ELR (cell line): ENCODE measurements at regions not wholly inside any gene's neighbourhood (a gene's known extent, or its start where the extent isn't known, plus 50 kb on each side); places are given as distances from the start of the nearest gene placed in this dataset.
A peak's percentile ranks its signal among the peaks of the same experiment; 100 is the strongest.
"Not testable (repeated sequence)": the region's sequence is repeated elsewhere in the genome, so short reads cannot be mapped to it uniquely, and the experiment has no call there.

Experiments used
- DNase-seq: peaks from one replicate; pipeline ENCODE4 v3.0.0-alpha.2; 2015; ENCODE audit warnings: low read depth

DNA sequence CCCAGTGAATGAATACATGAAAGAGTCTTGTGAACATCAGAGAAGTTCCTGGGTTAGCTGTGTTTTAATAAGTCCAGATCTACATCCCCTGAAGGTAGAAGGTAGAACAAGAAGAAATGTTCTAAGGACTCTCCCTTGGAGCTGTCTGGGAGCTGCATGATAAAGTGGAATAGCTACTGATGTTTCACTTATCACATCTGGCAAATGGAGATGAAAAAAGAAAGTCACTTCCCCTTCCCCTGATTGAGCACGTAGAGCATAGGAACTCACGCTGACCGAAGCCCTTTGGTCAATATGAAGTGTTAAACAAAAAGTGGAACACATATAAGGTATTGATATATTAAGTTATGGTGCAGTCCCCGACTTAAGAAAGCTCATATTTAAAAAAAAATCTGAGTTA lies 53.2 kb upstream of the PARP1 start:
- DNase-seq, result no peak

DNA sequence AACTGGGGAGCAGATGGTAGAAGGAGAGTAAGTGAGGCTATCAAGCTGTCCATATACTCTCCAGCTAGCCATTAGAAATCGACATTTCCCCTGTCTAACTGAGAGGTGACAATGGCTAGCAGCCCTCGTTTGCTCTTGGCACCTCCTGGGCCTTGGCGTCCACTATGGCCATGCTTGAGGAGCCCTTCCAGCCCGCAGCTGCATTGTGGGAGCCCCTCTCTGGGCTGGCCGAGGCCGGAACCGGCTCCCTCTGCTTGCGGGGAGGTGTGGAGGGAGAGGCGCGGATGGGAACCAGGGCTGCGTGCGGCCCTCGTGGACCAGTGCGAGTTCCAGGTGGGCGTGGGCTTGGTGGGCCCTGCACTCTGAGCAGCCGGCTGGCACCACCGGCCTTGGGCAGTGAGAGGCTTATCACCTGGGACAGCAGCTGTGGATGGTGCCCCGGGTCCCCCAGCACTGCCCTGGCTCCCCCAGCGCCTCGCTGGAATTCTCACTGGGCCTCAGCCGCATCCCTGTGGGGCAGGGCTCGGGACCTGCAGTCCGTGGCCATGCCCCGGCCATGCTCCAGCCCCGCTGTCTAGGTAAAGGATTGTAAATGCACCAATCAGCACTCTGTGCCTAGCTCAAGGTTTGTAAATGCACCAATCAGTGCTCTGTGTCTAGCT lies 56.2 kb upstream of the PARP1 start:
- no peak for DNase-seq

DNA sequence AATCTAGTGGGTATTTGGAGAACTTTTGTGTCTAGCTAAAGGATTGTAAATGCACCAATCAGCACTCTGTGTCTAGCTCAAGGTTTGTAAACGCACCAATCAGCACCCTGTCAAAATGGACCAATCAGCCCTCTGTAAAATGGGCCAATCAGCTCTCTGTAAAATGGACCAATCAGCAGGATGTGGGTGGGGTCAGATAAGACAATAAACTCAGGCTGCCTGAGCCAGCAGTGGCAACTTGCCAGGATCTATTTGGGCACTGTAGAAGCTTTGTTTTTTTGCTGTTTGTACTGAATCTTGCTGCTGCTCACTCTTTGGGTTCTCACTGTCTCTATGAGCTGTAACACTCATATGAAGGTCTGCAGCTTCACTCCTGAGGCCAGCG lies 56.7 kb upstream of the PARP1 start:
- not testable (repeated sequence) for DNase-seq

DNA sequence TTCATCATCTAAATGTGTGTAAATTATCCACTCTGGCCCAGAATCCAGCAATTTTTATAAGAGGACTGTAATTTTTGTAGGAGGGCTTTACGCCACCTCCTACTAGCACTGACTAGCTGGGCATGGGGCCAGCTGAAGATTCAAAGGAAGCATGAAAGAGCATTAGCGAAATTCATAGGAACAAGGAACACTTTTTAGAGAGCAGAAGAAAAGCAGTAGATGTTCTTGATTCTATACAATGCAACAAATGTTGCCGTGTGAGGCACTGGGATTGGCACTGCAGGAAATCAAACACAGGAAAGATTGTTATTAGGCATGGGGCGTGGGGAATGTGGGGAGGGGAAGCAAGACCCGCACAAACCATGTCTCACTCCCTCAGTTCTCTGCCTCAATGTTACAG lies 58.4 kb upstream of the PARP1 start:
- DNase-seq, result no peak

DNA sequence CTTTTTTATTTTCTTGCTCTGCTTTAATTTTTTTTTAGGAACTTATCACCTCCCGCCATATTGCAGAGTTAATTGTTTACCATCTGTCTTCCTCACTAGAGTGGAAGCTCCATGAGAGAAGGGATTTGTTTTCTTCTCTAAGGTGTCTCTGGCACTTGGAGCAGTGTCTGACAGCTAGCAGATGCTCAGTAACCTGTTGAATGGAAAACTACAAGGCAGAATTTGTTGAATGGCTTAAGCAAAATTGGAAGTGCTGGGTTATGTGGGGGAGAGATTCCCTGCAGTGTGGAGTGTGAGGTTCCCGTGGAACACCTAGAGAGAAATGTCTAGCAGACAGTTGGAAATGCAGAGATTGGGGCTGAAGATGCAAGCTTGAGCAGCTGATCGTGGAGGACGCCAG lies 59.5 kb upstream of the PARP1 start:
- no peak for DNase-seq

DNA sequence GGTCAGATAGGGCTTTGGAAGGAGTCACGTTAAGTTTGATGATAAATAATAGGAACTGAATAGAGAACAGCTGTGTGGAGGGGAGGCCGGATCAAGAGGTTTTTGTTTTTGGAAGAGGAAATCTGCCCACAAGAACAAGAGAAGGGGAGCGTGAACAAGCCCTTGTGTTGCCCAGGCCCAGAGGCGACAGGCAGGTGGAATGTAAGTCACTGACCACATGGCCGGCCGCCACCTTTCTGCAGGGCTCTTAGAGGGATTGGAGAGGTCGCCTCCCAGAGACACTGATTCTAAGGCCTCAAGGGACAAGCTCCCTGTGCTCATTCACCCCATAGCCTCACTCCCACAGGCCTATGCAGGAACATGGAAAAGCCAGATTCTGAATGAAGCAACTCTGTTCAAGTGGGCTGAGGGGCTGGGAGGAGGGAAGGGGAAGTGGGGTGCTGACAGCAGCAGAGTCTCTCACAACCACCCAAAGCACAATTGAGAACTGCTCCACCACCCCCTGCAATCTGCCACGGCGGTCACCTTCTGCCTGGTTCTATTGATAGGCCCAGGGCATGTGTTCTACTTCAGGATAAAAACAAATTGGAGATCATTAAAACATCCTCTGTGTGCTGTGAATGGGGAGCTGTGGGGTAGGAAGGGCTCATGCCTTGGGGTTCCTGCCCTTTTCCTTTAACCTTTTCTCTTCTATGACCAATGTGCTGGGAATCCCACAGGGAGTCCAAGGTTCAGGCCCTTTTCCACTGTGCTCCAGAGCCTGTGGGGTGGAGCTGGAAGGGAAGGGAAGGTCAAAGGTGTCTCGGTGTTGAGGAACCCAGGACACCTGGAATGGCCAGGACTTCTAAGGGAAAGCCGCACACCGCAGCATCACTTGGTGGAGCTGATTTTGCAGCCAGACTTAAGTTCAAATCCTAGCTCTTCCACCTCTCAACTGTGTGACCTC lies 63.3 kb upstream of the PARP1 start:
- DNase-seq, result no peak

DNA sequence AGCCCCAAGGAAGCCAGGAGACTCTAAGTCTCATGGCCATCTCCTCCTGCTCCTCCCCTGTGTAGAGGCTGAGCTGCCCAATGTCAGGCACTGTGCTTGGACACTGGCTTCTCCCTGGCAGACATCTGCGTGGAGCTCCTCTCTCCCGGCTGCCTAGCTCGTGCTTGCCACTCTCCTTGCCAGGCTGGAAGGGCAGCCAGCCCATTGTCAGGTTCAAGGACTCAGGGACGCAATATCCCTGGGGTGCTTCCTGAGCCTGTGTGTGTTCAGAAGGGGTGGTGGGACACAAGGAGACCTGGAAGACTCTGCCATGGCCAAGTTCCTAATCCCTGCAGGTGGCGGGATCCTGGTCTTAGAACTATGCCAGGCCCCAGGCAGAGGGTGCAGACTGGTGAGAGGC lies 65.4 kb upstream of the PARP1 start:
- no peak for DNase-seq

DNA sequence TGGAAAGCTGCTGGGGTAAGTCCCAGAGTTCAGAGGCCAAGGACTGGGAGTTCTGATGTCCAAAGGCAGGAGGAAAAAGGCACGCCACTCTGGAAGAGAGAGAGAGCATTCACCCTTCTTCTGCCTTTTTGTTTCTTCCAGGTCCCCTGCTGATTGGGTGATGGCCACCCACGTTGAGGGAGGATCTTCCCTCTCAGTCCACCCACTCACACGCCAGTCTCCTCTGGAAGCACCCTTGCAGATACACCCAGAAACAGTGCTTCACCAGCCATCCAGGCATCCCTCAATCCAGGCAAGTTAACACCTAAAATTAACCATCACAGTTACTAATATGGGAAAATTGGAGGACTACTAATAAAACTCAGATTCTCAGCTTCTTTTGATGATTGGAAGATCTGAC lies 66.1 kb upstream of the PARP1 start:
- no peak for DNase-seq

DNA sequence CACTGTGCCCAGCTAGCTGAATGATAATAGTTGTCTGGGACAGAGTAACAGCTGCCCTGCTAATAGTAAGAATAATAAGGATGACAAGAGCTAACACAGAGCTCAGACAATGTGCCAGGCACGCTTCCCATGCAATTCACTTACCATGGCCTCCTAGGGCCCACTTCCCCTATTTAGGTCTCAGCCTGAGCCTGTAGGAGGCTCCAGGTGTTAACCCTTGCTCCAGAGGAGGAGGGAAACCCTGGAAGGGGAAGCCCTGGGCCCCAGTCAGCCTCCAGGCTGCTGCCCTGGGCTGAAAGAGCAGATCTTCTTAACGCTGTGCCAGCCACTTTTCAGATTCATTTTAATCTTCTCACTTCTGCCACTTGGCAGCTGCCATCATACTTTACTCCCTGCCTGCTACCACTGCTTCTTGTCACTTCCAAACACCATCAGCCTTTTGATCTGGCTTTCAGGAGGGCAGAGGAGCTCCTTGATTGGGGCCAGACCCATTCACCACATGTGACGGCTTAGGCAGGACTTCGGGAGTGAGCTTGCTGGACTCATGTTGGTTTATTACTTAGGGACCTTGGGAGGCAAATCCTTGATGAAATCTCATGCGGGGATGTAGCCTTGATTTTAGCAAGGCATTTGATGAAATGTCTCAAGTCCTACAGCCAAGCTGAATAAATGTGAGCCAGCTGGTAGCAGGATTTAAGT lies 66.7 kb upstream of the PARP1 start:
- no peak for DNase-seq

DNA sequence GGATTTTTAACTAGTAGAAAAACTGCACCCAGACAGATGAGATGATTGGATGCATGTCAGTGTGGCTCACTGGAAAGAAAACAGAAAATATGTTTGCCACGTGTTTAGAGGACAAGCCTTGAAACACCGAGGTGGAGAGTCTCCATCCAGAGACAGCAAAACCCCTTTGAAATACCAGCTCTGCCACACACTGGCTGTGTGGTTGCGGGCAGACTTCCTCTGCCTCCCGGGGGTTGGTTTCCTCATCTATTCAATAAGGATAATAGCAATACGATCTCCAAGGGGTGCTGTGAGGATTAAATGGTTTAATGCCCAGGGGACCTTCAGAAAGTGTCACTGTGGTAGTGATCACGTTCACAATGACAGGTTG lies 67.2 kb upstream of the PARP1 start:
- DNase-seq, result no peak

DNA sequence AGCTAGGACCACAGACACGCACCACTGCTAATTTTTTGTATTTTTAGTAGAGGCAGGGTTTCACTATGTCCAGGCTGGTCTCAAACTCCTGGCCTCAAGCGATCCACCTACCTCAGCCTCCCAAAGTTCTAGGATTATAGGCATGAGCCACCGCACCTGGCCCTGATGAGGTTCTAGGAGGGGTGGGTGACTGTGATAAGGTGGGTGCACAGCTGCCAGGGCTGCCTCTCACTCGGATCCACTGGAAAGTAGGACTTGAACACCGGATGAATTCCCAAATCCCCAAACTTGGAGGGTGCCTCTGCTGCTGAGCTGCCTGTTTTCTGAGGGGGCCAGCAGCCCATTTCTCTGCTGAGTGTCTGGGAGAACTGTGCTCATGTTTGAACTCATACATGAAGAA lies 68.2 kb upstream of the PARP1 start:
- DNase-seq, result no peak

DNA sequence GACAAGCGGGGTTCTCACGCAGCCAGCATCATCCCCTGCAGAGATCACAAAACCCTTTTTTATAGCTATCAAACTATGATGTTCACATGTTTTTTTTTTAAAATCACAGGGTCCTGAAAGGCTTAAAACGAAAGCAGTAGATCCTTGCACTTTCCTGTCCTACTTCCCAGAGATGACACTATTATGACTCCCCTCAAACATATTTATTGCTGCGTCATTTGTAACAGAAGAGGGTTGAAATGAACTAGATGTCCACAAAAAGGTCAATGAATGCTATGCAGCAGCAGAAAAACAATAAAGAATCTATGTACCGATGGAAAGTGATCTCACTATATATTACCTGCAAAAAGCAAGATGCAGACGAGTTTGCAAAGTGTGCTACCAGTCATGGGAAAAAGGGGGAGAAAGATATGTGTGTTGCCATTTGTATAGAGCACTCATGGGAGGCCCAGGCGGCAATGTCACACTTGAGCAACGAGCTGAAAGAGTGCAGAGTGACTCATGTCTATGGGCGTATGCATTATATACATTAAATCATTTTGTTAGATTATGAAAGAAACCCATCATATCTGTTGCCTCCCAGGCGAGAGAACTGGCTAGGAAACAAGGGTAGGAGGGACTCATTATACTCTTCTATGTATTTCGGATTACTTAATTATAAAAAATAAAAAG lies 68.9 kb upstream of the PARP1 start:
- peak; percentile 23 for DNase-seq

DNA sequence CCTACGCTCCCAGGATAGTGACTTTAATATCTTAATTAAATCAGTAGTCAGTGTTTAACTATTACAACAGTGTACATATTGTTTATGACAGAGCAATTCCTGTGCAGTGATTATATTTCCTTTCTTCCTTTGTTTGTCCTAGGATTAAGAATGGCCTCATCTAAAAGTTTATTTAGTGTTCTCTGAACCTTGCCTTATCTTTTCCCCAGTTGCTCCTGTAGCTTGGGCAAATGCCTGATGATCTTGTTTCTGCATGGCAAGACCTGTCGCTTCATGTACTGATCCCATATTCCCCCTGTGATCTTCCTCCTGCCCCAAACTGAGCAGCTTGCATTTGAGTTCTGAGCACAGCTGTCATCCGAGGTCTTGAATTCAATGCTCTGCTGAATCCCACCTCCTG lies 69.1 kb upstream of the STUM start:
- no peak for DNase-seq

DNA sequence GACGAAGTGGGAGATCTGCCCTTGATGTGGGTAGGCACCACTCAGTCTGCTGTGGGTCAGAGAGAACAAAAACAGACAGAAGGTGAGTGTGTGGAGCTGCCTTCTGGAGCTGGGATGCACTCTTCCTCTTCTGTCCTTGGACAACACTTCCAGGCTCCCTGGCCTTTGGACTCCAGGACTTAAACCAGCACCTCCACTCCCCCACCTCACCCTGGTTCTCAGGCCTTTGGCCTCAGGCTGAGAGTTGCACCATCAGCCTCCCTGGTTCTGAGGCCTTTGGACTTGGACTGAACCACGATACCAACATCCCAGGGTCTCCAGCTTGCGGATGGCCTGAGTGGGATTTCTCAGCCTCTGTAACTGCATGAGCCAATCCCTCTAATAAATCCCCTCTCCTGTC lies 68.1 kb upstream of the STUM start:
- DNase-seq, result no peak

DNA sequence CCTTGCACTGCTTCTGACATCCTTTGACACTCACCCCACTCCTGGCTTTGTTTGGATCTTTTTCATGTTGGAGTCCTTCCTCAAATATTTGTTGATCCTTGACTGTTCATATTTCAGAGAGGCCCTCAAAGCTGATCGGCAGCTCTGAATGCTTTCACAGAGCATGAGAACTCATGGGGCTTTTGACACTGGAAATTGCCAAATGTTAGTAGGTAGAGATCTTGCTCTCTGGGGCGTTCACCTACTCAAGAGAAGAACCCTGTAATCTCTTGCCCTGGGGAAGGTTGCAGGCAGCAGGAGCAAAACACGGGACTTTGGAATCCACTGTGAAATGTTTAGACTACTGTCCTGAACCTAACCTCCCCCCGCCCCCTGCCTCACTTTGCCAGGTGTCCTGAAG lies 67.4 kb upstream of the STUM start:
- no peak for DNase-seq

DNA sequence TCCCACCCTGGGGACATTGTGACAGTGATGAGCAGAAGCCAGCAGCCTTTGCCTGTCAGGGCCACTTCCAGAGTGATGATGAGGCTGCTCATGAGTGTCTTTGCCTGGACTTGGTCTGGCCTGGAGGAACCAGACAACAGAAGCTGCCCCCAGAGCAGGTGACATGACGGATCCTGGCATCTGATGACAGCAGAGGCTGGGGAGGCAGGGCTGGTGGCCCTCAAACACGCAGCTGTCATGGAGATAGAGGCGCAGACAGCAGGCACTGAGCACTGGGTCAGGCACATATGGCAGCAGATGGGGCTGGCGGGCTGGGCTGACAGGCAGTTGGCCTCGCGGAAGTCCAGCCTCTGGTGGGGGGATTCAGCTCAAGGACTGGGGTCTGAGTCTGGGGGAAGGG lies 66.4 kb upstream of the STUM start:
- no peak for DNase-seq

DNA sequence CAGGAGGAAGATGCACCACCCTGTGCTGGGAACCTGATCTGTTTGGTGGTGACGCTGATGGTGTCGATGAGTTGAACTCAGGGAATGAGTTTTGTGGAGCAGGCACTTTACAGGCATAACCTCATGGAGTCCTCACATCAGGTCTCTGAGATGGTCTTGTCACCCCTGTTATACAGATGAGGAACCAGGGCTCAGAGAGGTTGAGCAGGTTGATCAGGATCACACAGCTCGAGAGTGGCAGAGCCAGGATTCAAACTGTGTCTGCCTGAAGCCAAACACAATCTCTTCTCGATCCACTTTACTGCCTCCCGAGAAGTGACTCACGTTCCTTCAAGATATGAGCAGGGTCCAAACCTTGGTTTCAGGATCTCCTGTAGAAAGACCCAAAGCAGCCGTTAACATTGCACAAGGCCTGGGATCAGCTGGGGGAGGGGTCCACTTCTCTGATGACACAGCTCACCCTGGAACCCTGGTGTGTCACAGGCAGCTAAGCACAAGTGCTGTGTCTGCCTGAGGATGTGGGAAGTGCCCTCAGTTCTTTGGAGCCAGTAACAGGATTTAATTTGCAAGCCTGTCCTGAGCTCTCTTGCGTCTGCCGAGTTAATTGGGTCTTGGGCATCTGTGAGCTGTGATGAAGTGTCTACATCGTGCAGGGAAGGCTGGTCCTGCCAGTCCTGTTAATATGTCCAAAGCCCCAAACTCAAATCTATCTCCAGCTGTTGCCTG lies 65.4 kb upstream of the STUM start:
- DNase-seq, result peak; percentile 11

DNA sequence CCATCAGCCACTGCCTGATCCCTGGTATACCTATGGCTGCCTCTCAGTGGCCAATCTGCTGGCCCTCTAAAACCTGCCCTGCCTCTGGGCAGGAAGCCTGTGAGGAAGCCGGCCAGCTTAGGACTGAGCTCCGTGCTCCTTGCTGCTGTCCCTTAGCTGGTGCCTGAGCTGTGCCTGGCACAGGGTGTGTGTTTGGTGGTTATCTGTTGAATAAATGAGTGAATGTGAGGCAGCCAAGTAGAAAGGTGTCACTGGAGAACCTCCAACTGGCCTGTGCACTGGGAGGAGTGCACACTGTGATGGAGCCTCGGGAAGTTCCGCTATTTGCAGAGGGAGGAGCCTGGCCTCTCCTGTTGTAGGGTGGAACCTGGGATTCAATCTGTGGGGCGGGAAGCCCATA lies 63.4 kb upstream of the STUM start:
- no peak for DNase-seq

DNA sequence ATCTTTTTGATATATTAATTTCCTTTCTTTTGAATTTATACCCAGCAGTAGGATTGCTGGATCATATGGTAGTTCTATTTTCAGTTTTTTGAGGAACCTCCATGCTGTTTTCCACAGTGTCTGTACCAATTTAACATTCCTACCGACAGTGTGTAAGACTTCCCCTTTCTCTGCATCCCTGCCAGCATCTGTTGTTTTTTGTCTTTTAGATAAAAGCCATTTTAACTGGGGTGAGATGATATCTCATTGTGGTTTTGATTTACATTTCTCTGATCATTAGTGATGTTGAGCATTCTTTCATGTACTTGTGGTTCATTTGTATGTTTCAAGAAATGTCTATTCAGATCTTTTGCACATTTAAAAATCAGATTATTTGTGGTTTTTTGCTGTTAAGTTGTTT lies 62.4 kb upstream of the STUM start:
- no peak for DNase-seq

DNA sequence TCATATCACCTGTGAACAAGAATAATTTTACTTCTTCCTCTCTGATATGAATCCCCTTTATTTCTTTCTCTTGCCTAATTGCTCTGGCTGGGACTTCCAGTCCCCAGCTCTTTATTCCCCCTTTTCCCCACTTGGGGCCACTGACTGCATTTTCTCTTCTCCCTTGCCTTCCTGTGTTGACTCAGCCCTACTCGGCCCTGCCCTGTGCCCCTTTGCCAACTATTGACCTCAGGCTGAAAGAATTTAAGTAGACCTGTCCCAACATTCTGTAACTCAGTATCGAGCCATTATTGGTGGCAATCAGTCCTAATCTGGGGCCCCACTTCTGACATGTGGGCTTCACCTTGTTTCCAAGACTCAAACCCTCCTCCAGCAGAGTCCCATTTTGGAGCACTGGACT lies 60.6 kb upstream of the STUM start:
- DNase-seq, result peak; percentile 25

DNA sequence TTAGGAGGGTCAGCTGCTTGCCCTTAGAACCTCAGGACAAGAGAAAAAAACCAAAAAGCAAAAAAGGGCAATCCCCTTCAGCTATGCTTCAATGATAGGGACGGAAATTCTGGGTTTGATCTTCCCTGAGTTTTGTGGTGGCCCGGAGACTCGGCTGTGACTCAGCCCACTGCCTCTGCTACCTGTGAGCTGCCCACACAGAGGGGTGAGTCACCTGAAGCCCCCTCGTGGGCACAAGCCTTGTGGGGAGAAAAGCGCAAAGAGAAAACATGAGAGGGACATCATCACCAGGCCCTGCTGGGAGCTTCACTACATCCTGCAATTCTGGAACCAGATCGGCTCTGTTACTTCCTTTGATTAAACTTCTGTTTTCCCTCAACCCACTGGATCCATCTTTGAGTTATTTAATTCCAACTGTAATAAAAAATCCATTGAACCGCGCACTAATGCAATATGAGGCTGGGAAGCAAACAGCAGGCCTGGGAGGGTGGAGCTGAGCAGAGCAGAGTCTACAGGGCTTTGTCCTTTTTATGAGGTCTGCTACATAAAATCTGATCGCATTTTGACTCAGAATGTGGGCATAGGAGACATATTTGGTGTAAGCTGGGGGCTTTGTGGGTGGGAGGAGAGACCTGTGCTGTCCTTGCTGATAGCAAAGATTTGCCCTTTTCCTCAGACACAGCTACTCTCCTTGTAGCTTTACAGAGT lies 58.7 kb upstream of the STUM start:
- no peak for DNase-seq
